Natural killer cell (primary cell): ENCODE measurements at regions not wholly inside any gene's neighbourhood (a gene's known extent, or its start where the extent isn't known, plus 50 kb on each side); places are given as distances from the start of the nearest gene placed in this dataset.

Experiments used
- ATAC-seq, 3 donors: fragments of 150-1000 bp in 2 of 3; fragments of 200-7000 bp in 1 of 3; cut with Tn5 transposase; 1 replicate in 1 of 3; 2 replicates in 2 of 3; pipeline ENCODE4 v1.10.0; 2021; ENCODE audit warnings: mild to moderate bottlenecking in 2 of 3, moderate library complexity in 2 of 3
- DNase-seq, 2 donors: peaks; one replicate each; pipeline versions ENCODE4 v3.0.0 to v3.0.0-alpha.2; 2013 to 2021; ENCODE audit warnings: mixed read lengths in 1 of 2
- H3K27ac ChIP-seq: one replicate; pipeline ENCODE4 v1.5.1; 2013; ENCODE audit warnings: mild to moderate bottlenecking, low read length
- H3K27me3 ChIP-seq: one replicate; pipeline ENCODE4 v1.6.1; 2013; ENCODE audit warnings: low read length; ENCODE audit not compliant: control insufficient read depth, insufficient read depth
- H3K36me3 ChIP-seq: one replicate; pipeline ENCODE4 v1.6.1; 2013; ENCODE audit warnings: low read length; ENCODE audit not compliant: control insufficient read depth, insufficient read depth
- H3K4me1 ChIP-seq: one replicate; pipeline ENCODE4 v1.6.1; 2013; ENCODE audit warnings: low read length; ENCODE audit not compliant: control insufficient read depth, insufficient read depth
- H3K4me3 ChIP-seq: one replicate; pipeline ENCODE4 v1.5.1; 2013; ENCODE audit warnings: low read length
- H3K9me3 ChIP-seq: one replicate; pipeline ENCODE4 v1.6.1; 2013; ENCODE audit warnings: low read length; ENCODE audit not compliant: control insufficient read depth, insufficient read depth
- H3K27ac Mint-ChIP-seq, 2 donors: one replicate each; pipeline ENCODE4 v1.8.0; 2022; ENCODE audit warnings: mild to moderate bottlenecking in 2 of 2, mixed read lengths in 2 of 2, moderate library complexity in 1 of 2
- H3K27me3 Mint-ChIP-seq, 2 donors: one replicate each; pipeline ENCODE4 v1.8.0; 2022; ENCODE audit warnings: low read depth in 2 of 2, mixed read lengths in 2 of 2
- H3K36me3 Mint-ChIP-seq: one replicate; pipeline ENCODE4 v1.8.0; 2022; ENCODE audit warnings: mixed read lengths
- H3K4me1 Mint-ChIP-seq, 2 donors: one replicate each; pipeline ENCODE4 v1.8.0; 2022; ENCODE audit warnings: mixed read lengths in 2 of 2
- H3K4me3 Mint-ChIP-seq: one replicate; pipeline ENCODE4 v1.8.0; 2022; ENCODE audit warnings: mild to moderate bottlenecking, moderate library complexity, mixed read lengths
- H3K9me3 Mint-ChIP-seq, 2 donors: one replicate each; pipeline ENCODE4 v1.8.0; 2022; ENCODE audit warnings: mixed read lengths in 2 of 2
- CTCF ChIP-seq: fragments of 200-600 bp; IDR thresholded peaks from one replicate; pipeline ENCODE4 v1.8.0; 2022; ENCODE audit warnings: antibody characterized with exemption
- WGBS: methylation state at CpG from one replicate; pipeline ENCODE4 v1.1.7; 2013; ENCODE audit warnings: missing lambda C conversion rate; ENCODE audit not compliant: insufficient coverage; 5-methylcytosine and 5-hydroxymethylcytosine counted together
- intact Hi-C: fragments of 100-400 bp; cut with micrococcal nuclease; formaldehyde crosslinking; loops from one replicate; pipeline ENCODE4 v1.14.2; 2022

- Histone ChIP-seq H3K9me3 (no peaks in the 10 kb centered on the region), H3K36me3 (no peaks in the 10 kb centered on the region), H3K4me3 (no peak overlapping the region), H3K27me3 (no peaks in the 10 kb centered on the region), H3K4me1 (no peaks in the 10 kb centered on the region), H3K27ac (no peak overlapping the region)
- ATAC-seq: no peak
- Mint-ChIP-seq H3K36me3 (no peaks in the 10 kb centered on the region), H3K9me3 (no peaks in the 10 kb centered on the region), H3K4me1 (no peaks in the 10 kb centered on the region), H3K4me3 (no peak overlapping the region), H3K27me3 (peaks cover 0 to 13% of the 10 kb centered on the region in 2 donors), H3K27ac (no peak overlapping the region)
- 95% methylated on average over 3 of the region's 3 CpGs for WGBS
- intact Hi-C loops: no loop called here
- no peak for TF ChIP-seq CTCF
- no peak for DNase-seq
These were observed 103.6 kb upstream of the EGR2 start for GRCh38 chr10:62919776-62920175.

GRCh38 chr10:62917475-62918238 lies 101.5 kb upstream of the EGR2 start:
- intact Hi-C loops: no loop called here
- H3K4me3 ChIP-seq: no peak overlapping the region
- ATAC-seq: no peak
- H3K9me3 ChIP-seq: no peaks in the 10 kb centered on the region
- Mint-ChIP-seq H3K27ac (no peak overlapping the region), H3K4me1 (no peaks in the 10 kb centered on the region), H3K9me3 (no peaks in the 10 kb centered on the region), H3K27me3 (peaks cover 3 to 11% of the 10 kb centered on the region in 2 donors), H3K36me3 (no peaks in the 10 kb centered on the region), H3K4me3 (no peak overlapping the region)
- WGBS: 63% methylated on average over 8 of the region's 9 CpGs
- H3K27me3 ChIP-seq: no peaks in the 10 kb centered on the region
- H3K27ac ChIP-seq: no peak overlapping the region
- H3K36me3 ChIP-seq: no peaks in the 10 kb centered on the region
- no peak for DNase-seq
- TF ChIP-seq CTCF: no peak
- no peaks in the 10 kb centered on the region for H3K4me1 ChIP-seq

GRCh38 chr10:62916141-62916603 lies 100.0 kb upstream of the EGR2 start:
- H3K4me3 Mint-ChIP-seq: no peak overlapping the region
- no peaks in the 10 kb centered on the region for H3K9me3 Mint-ChIP-seq
- Histone ChIP-seq H3K27ac (no peak overlapping the region), H3K4me1 (no peaks in the 10 kb centered on the region), H3K36me3 (no peaks in the 10 kb centered on the region), H3K9me3 (no peaks in the 10 kb centered on the region), H3K27me3 (no peaks in the 10 kb centered on the region), H3K4me3 (no peak overlapping the region)
- DNase-seq: no peak
- ATAC-seq: no peak
- peaks cover 0 to 11% of the 10 kb centered on the region in 2 donors for H3K27me3 Mint-ChIP-seq
- H3K4me1 Mint-ChIP-seq: no peaks in the 10 kb centered on the region
- intact Hi-C loops: no loop called here
- no peak overlapping the region for H3K27ac Mint-ChIP-seq
- WGBS: 100% methylated on average over 1 of the region's 1 CpG
- no peaks in the 10 kb centered on the region for H3K36me3 Mint-ChIP-seq
- TF ChIP-seq CTCF: no peak

GRCh38 chr10:62915158-62915557 lies 99.0 kb upstream of the EGR2 start:
- Histone ChIP-seq H3K27me3 (no peaks in the 10 kb centered on the region), H3K9me3 (no peaks in the 10 kb centered on the region), H3K4me3 (no peak overlapping the region), H3K4me1 (no peaks in the 10 kb centered on the region), H3K36me3 (no peaks in the 10 kb centered on the region), H3K27ac (no peak overlapping the region)
- Mint-ChIP-seq H3K4me1 (no peaks in the 10 kb centered on the region), H3K27me3 (peaks cover 0 to 11% of the 10 kb centered on the region in 2 donors), H3K36me3 (no peaks in the 10 kb centered on the region), H3K4me3 (no peak overlapping the region), H3K27ac (no peak overlapping the region), H3K9me3 (no peaks in the 10 kb centered on the region)
- TF ChIP-seq CTCF: no peak
- intact Hi-C loops: no loop called here
- ATAC-seq: no peak
- no peak for DNase-seq
